Psoas muscle (tissue), 7 donors: ENCODE measurements at regions not wholly inside any gene's neighbourhood (a gene's known extent, or its start where the extent isn't known, plus 50 kb on each side); places are given as distances from the start of the nearest gene placed in this dataset.
A peak's percentile ranks its signal among the peaks of the same experiment; 100 is the strongest.
"Not testable (repeated sequence)": the region's sequence is repeated elsewhere in the genome, so short reads cannot be mapped to it uniquely, and the experiment has no call there.

Experiments
- ATAC-seq, 4 donors: fragments of 200-7000 bp; cut with Tn5 transposase; one replicate each; pipeline ENCODE4 v1.9.1; 2020; ENCODE audit warnings: moderate library complexity in 3 of 4, mild to moderate bottlenecking in 2 of 4
- DNase-seq, 2 donors: peaks; one replicate each; pipeline ENCODE4 v3.0.0-alpha.2; 2020
- H3K27ac ChIP-seq: fragments of 200-600 bp; one replicate; pipeline ENCODE4 v1.8.0; 2022
- H3K27me3 ChIP-seq, 3 donors: fragments of 200-600 bp in 1 of 3; one replicate each; pipeline versions ENCODE4 v1.6.1 to v1.8.0; 2013 to 2022; ENCODE audit warnings: low read length in 2 of 3, mild to moderate bottlenecking in 2 of 3, moderate library complexity in 1 of 3; ENCODE audit not compliant: insufficient read depth in 3 of 3
- H3K36me3 ChIP-seq, 2 donors: fragments of 200-600 bp in 1 of 2; one replicate each; pipeline versions ENCODE4 v1.6.1 to v1.8.0; 2013 to 2022; ENCODE audit warnings: low read depth in 1 of 2, mild to moderate bottlenecking in 1 of 2, moderate library complexity in 1 of 2; ENCODE audit not compliant: insufficient read depth in 1 of 2
- H3K4me1 ChIP-seq: fragments of 200-600 bp; one replicate; pipeline ENCODE4 v1.8.0; 2022
- H3K4me3 ChIP-seq: fragments of 200-600 bp; one replicate; pipeline ENCODE4 v1.8.0; 2022; ENCODE audit warnings: mild to moderate bottlenecking
- H3K9me3 ChIP-seq: fragments of 200-600 bp; one replicate; pipeline ENCODE4 v1.8.0; 2022
- WGBS, 3 donors: extraction: QIAGEN DNeasy Blood & Tissue Kit; methylation state at CpG; one replicate each; pipeline versions ENCODE4 v1.1.6 to v1.1.7; 2013; 5-methylcytosine and 5-hydroxymethylcytosine counted together
- intact Hi-C, 2 donors: fragments of 100-400 bp; cut with DNase I; formaldehyde crosslinking; loops; one replicate each; pipeline versions ENCODE4 v1.11.0 to v1.14.2; 2022
- donor health status: healthy with polysubstance abuse.
- donor health status: DM: no; HTN: no; CAD: no; lungs with moderate emphysema.
- donor health status: Bipolar disorder and iron deficiency.
- donor health status: healthy.
- donor health status: DM: yes; HTN: yes; CAD: no.
- donor health status: DM: no; HTN: no; CAD: no.
- donor health status: DM: yes; HTN: yes; CAD: no.

- H3K4me3 ChIP-seq, H3K27me3 ChIP-seq, H3K4me1 ChIP-seq, H3K27ac ChIP-seq, DNase-seq, H3K9me3 ChIP-seq, intact Hi-C loops, ATAC-seq: not testable (repeated sequence)
- peaks cover 0 to 17% of the 10 kb centered on the region in 2 donors for H3K36me3 ChIP-seq
- 76 to 83% (median 76%) methylated on average over 3 to 5 of the region's 8 CpGs for WGBS, 3 donors
Observed at GRCh38 chr3:195987001-195987400, 78.7 kb upstream of the TNK2 start.

- intact Hi-C loops, H3K27ac ChIP-seq, H3K27me3 ChIP-seq, H3K9me3 ChIP-seq, ATAC-seq, DNase-seq, H3K4me1 ChIP-seq, H3K4me3 ChIP-seq: not testable (repeated sequence)
- H3K36me3 ChIP-seq = peaks cover 0 to 21% of the 10 kb centered on the region in 2 donors
- 53% methylated on average over 2 of the region's 4 CpGs; no CpG with 5 or more reads in 2 of the 3 donors for WGBS, 3 donors
Observed at GRCh38 chr3:195986576-195986975, 78.2 kb upstream of the TNK2 start.

- intact Hi-C loops, H3K27me3 ChIP-seq, H3K4me1 ChIP-seq, H3K4me3 ChIP-seq, ATAC-seq, H3K27ac ChIP-seq, DNase-seq, H3K9me3 ChIP-seq: not testable (repeated sequence)
- WGBS, 3 donors = 92 to 97% (median 92%) methylated on average over 6 to 9 of the region's 11 CpGs
- H3K36me3 ChIP-seq = peaks cover 0 to 21% of the 10 kb centered on the region in 2 donors
Observed at GRCh38 chr3:195985348-195985920, 77.1 kb upstream of the TNK2 start.

- 92 to 96% (median 92%) methylated on average over 12 of the region's 12 CpGs for WGBS, 3 donors
- H3K27me3 ChIP-seq, DNase-seq, H3K9me3 ChIP-seq, H3K27ac ChIP-seq, H3K4me3 ChIP-seq, ATAC-seq, H3K4me1 ChIP-seq, intact Hi-C loops: not testable (repeated sequence)
- peaks cover 0 to 30% of the 10 kb centered on the region in 2 donors for H3K36me3 ChIP-seq
Observed at GRCh38 chr3:195984392-195985030, 76.2 kb upstream of the TNK2 start.

GRCh38 chr3:195983880-195984279, 75.5 kb upstream of the TNK2 start:
- H3K4me1 ChIP-seq, DNase-seq: not testable (repeated sequence)
- peaks cover 0 to 34% of the 10 kb centered on the region in 2 donors for H3K36me3 ChIP-seq

GRCh38 chr3:195982754-195983153, 74.4 kb upstream of the TNK2 start:
- WGBS, 3 donors = 93 to 99% (median 94%) methylated on average over 17 of the region's 17 CpGs
- H3K27ac ChIP-seq, intact Hi-C loops, H3K9me3 ChIP-seq, H3K4me3 ChIP-seq, H3K27me3 ChIP-seq, DNase-seq, H3K4me1 ChIP-seq, ATAC-seq: not testable (repeated sequence)
- H3K36me3 ChIP-seq = peaks cover 0 to 42% of the 10 kb centered on the region in 2 donors

More at GRCh38 chr3:195983880-195984279, 75.5 kb upstream of the TNK2 start:
- 88 to 92% (median 90%) methylated on average over 16 of the region's 16 CpGs for WGBS, 3 donors
- H3K4me3 ChIP-seq, H3K27ac ChIP-seq, H3K27me3 ChIP-seq, intact Hi-C loops, H3K9me3 ChIP-seq: not testable (repeated sequence)
- ATAC-seq = peak; percentile 33 to 70 (median 61)

- DNase-seq, intact Hi-C loops, H3K27ac ChIP-seq, ATAC-seq, H3K27me3 ChIP-seq, H3K4me3 ChIP-seq, H3K4me1 ChIP-seq, H3K9me3 ChIP-seq: not testable (repeated sequence)
- peaks cover 0 to 48% of the 10 kb centered on the region in 2 donors for H3K36me3 ChIP-seq
- 74 to 88% (median 75%) methylated on average over 7 of the region's 7 CpGs for WGBS, 3 donors
Observed at GRCh38 chr3:195981778-195982177, 73.4 kb upstream of the TNK2 start.

GRCh38 chr3:195979877-195980276, 71.5 kb upstream of the TNK2 start:
- H3K4me1 ChIP-seq, H3K4me3 ChIP-seq, H3K9me3 ChIP-seq, DNase-seq, ATAC-seq, intact Hi-C loops, H3K27me3 ChIP-seq, H3K27ac ChIP-seq: not testable (repeated sequence)
- H3K36me3 ChIP-seq = peaks cover 0 to 67% of the 10 kb centered on the region in 2 donors
- WGBS, 3 donors = 96 to 98% (median 97%) methylated on average over 9 to 10 of the region's 10 CpGs

GRCh38 chr3:195978585-195978984, 70.2 kb upstream of the TNK2 start:
- 86 to 100% (median 91%) methylated on average over 2 to 10 of the region's 11 CpGs for whole genome bisulfite sequencing, 3 donors
- ATAC-seq, DNase-seq, H3K4me1 ChIP-seq, H3K4me3 ChIP-seq, H3K27ac ChIP-seq, intact Hi-C loops, H3K27me3 ChIP-seq, H3K9me3 ChIP-seq: not testable (repeated sequence)
- peaks cover 0 to 70% of the 10 kb centered on the region in 2 donors for H3K36me3 ChIP-seq

GRCh38 chr3:195976876-195977275, 68.5 kb upstream of the TNK2 start:
- WGBS, 3 donors = 94 to 100% (median 97%) methylated on average over 4 to 12 of the region's 19 CpGs
- H3K27ac ChIP-seq, H3K4me3 ChIP-seq, H3K27me3 ChIP-seq, ATAC-seq, DNase-seq, intact Hi-C loops, H3K4me1 ChIP-seq, H3K9me3 ChIP-seq: not testable (repeated sequence)
- peaks cover 0 to 71% of the 10 kb centered on the region in 2 donors for H3K36me3 ChIP-seq

GRCh38 chr3:195974281-195974680, 65.9 kb upstream of the TNK2 start:
- H3K36me3 ChIP-seq = peaks cover 0 to 82% of the 10 kb centered on the region in 2 donors
- H3K27ac ChIP-seq, H3K4me1 ChIP-seq, intact Hi-C loops, ATAC-seq, DNase-seq, H3K9me3 ChIP-seq, H3K4me3 ChIP-seq, H3K27me3 ChIP-seq: not testable (repeated sequence)
- WGBS, 3 donors = 90 to 97% (median 95%) methylated on average over 11 to 13 of the region's 13 CpGs
